Prostate gland (tissue), 2 donors: ENCODE measurements at regions not wholly inside any gene's neighbourhood (a gene's known extent, or its start where the extent isn't known, plus 50 kb on each side); places are given as distances from the start of the nearest gene placed in this dataset.

Source experiments
- CTCF ChIP-seq, 4 experiments: fragments of 200-600 bp in 2 of 4; fragments of 450-650 bp in 2 of 4; sonication (generic) in 2 of 4; IDR thresholded peaks; 1 replicate in 3 of 4; 2 replicates in 1 of 4; pipeline ENCODE4 v1.5.1; 2016 to 2019; ENCODE audit warnings: antibody characterized with exemption in 4 of 4, mild to moderate bottlenecking in 2 of 4, moderate library complexity in 2 of 4
- POLR2AphosphoS5 ChIP-seq: sonication (generic); formaldehyde crosslinking; IDR thresholded peaks from one replicate; pipeline ENCODE4 v1.6.1; 2017; ENCODE audit warnings: antibody characterized with exemption

GRCh38 chr15:47599806-47600205 is 117.5 kb upstream of the SEMA6D start:
- TF ChIP-seq CTCF (IDR thresholded peaks at IDR 0.05) (no peak), POLR2AphosphoS5 (no peak)
